ENCODE measurements at regions not wholly inside any gene's neighbourhood (a gene's known extent, or its start where the extent isn't known, plus 50 kb on each side); places are given as distances from the start of the nearest gene placed in this dataset.

- Mint-ChIP-seq H3K27ac (peak overlapping the region in 1 of 7 donors; percentile 54), H3K27me3 (ENCODE audit: low read depth in 3 of 3) (peaks cover 3 to 15% (median 7%) of the 10 kb centered on the region in 3 donors), H3K4me3 (no peak overlapping the region), H3K9me3 (peaks cover 0 to 4% (median 0%) of the 10 kb centered on the region in 7 donors), H3K36me3 (no peaks in the 10 kb centered on the region), H3K4me1 (no peaks in the 10 kb centered on the region)
- Histone ChIP-seq H4K20me1 (ENCODE audit: insufficient read depth, low read length) (no peaks in the 10 kb centered on the region), H3K79me2 (ENCODE audit: insufficient read depth, low read length) (no peaks in the 10 kb centered on the region), H3K4me3 (replicated peaks in 1 of 3; ENCODE audit: low read depth in 2 of 3, low read length in 3 of 3) (no peak overlapping the region), H3K4me1 (ENCODE audit: control insufficient read depth in 1 of 2, insufficient read depth in 2 of 2, low read length in 2 of 2) (no peaks in the 10 kb centered on the region), H2AFZ (ENCODE audit: insufficient read depth, low read depth, low read length, poor library complexity, severe bottlenecking) (no peak overlapping the region), H3K27me3 (ENCODE audit: control insufficient read depth in 2 of 2, insufficient read depth in 2 of 2, low read length in 2 of 2) (peaks cover 0 to 3% of the 10 kb centered on the region in 2 donors), H3K27ac (ENCODE audit: low read depth in 1 of 2, low read length in 2 of 2) (no peak overlapping the region), H3K9me3 (replicated peaks in 1 of 2; ENCODE audit: control insufficient read depth in 1 of 2, insufficient read depth in 1 of 2, low read length in 2 of 2) (no peaks in the 10 kb centered on the region), H3K9ac (ENCODE audit: insufficient read depth, low read length, poor library complexity, severe bottlenecking) (no peak overlapping the region), H3K4me2 (replicated peaks; ENCODE audit: extremely low read depth, low read length, poor library complexity, severe bottlenecking) (no peak overlapping the region), H3K36me3 (replicated peaks in 1 of 2; ENCODE audit: control insufficient read depth in 1 of 2, insufficient read depth in 2 of 2, low read length in 2 of 2) (no peaks in the 10 kb centered on the region)
- intact Hi-C loops (cut with micrococcal nuclease), result no loop called here
- 17% methylated on average over 1 of the region's 1 CpG for WGBS (ENCODE audit: insufficient coverage)
- TF ChIP-seq, protein P1, sequence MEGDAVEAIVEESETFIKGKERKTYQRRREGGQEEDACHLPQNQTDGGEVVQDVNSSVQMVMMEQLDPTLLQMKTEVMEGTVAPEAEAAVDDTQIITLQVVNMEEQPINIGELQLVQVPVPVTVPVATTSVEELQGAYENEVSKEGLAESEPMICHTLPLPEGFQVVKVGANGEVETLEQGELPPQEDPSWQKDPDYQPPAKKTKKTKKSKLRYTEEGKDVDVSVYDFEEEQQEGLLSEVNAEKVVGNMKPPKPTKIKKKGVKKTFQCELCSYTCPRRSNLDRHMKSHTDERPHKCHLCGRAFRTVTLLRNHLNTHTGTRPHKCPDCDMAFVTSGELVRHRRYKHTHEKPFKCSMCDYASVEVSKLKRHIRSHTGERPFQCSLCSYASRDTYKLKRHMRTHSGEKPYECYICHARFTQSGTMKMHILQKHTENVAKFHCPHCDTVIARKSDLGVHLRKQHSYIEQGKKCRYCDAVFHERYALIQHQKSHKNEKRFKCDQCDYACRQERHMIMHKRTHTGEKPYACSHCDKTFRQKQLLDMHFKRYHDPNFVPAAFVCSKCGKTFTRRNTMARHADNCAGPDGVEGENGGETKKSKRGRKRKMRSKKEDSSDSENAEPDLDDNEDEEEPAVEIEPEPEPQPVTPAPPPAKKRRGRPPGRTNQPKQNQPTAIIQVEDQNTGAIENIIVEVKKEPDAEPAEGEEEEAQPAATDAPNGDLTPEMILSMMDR (IDR thresholded peaks at IDR 0.05), result no peak
- no peak for DNase-seq
These were observed 344.4 kb upstream of the CADM1 start for GRCh38 chr11:115848611-115849010.

DNA sequence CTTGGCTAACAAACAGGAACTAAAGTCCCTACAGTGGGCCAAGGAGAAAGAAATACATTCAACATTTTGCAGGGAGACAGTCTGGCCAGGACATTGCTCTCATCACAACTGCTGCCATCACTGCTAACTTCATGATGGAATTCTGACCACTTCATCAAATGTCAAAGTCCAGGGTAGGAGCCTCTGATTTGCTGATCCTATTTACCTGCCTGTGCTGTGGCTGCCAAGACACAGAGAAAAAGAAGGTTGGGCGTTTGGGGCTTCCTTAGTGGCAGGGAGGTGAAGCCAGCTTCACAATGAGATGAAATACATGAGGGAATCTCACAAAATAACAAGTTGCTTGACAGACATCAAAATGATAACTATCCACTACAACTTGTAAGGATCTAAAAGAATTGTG is 343.9 kb upstream of the CADM1 start:
- Histone ChIP-seq H3K4me1 (ENCODE audit: control insufficient read depth in 1 of 2, insufficient read depth in 2 of 2, low read length in 2 of 2) (no peaks in the 10 kb centered on the region), H3K4me2 (replicated peaks; ENCODE audit: extremely low read depth, low read length, poor library complexity, severe bottlenecking) (no peak overlapping the region), H2AFZ (ENCODE audit: insufficient read depth, low read depth, low read length, poor library complexity, severe bottlenecking) (no peak overlapping the region), H4K20me1 (ENCODE audit: insufficient read depth, low read length) (no peaks in the 10 kb centered on the region), H3K79me2 (ENCODE audit: insufficient read depth, low read length) (no peaks in the 10 kb centered on the region), H3K27me3 (ENCODE audit: control insufficient read depth in 2 of 2, insufficient read depth in 2 of 2, low read length in 2 of 2) (peaks cover 0 to 3% of the 10 kb centered on the region in 2 donors), H3K4me3 (replicated peaks in 1 of 3; ENCODE audit: low read depth in 2 of 3, low read length in 3 of 3) (no peak overlapping the region), H3K36me3 (replicated peaks in 1 of 2; ENCODE audit: control insufficient read depth in 1 of 2, insufficient read depth in 2 of 2, low read length in 2 of 2) (no peaks in the 10 kb centered on the region), H3K9ac (ENCODE audit: insufficient read depth, low read length, poor library complexity, severe bottlenecking) (no peak overlapping the region), H3K9me3 (replicated peaks in 1 of 2; ENCODE audit: control insufficient read depth in 1 of 2, insufficient read depth in 1 of 2, low read length in 2 of 2) (no peaks in the 10 kb centered on the region), H3K27ac (ENCODE audit: low read depth in 1 of 2, low read length in 2 of 2) (no peak overlapping the region)
- peak overlapping the region in 1 of 7 donors; percentile 7 for H3K27ac Mint-ChIP-seq
- H3K4me1 Mint-ChIP-seq, result no peaks in the 10 kb centered on the region
- no peak for DNase-seq
- WGBS (ENCODE audit: insufficient coverage), result no CpG with 5 or more reads among the region's 1 CpG
- TF ChIP-seq, protein P1 (IDR thresholded peaks at IDR 0.05), result no peak
- intact Hi-C loops (cut with micrococcal nuclease), result no loop called here
- no peak overlapping the region for H3K4me3 Mint-ChIP-seq
- H3K27me3 Mint-ChIP-seq (ENCODE audit: low read depth in 3 of 3), result peaks cover 3 to 14% (median 7%) of the 10 kb centered on the region in 3 donors
- H3K9me3 Mint-ChIP-seq, result peaks cover 0 to 3% (median 0%) of the 10 kb centered on the region in 7 donors
- H3K36me3 Mint-ChIP-seq, result no peaks in the 10 kb centered on the region

Data from CD14-positive monocyte (primary cell).